Caco-2 (cell line): ENCODE measurements at regions not wholly inside any gene's neighbourhood (a gene's known extent, or its start where the extent isn't known, plus 50 kb on each side); places are given as distances from the start of the nearest gene placed in this dataset.

ENCODE experiments used
- BruUV-seq: library from RNA; stranded (reverse); fragments of 400-500 nt; replicated peaks from 2 replicates; lab custom pipeline; 2021; lab: Mats Ljungman, UMichigan
- CTCF ChIA-PET: fragments of 300-600 bp; sonication (Branson Sonifier 250); formaldehyde crosslinking; loops from one replicate; lab custom pipeline; 2022; ENCODE audit warnings: antibody characterized with exemption; lab: Charles Lee
- POLR2A ChIA-PET: fragments of 300-600 bp; sonication (Branson Sonifier 250); formaldehyde crosslinking; loops from one replicate; lab custom pipeline; 2022; ENCODE audit warnings: antibody characterized with exemption; lab: Charles Lee
- DNase-seq, 2 experiments: peaks; one replicate each; pipeline versions ENCODE4 v3.0.0 to v3.0.0-alpha.2; 2020 to 2022
- H3K27me3 ChIP-seq: replicated peaks from 2 replicates; pipeline ENCODE4 v1.6.0; 2011; ENCODE audit warnings: low read length; ENCODE audit not compliant: control insufficient read depth, insufficient read depth
- H3K36me3 ChIP-seq: 2 replicates; pipeline ENCODE4 v1.5.1; 2011; ENCODE audit warnings: low read length; ENCODE audit not compliant: control insufficient read depth, insufficient read depth
- H3K4me1 ChIP-seq: fragments of 250-450 bp; sonication (Bioruptor Pico); 2 replicates; pipeline ENCODE4 v1.5.1; 2020; ENCODE audit warnings: mild to moderate bottlenecking
- H3K4me3 ChIP-seq: 2 replicates; pipeline ENCODE4 v1.5.1; 2011; ENCODE audit warnings: low read depth, mild to moderate bottlenecking, control low read depth, low read length
- H3K9me3 ChIP-seq: fragments of 250-450 bp; sonication (Bioruptor Pico); 2 replicates; pipeline ENCODE4 v1.5.1; 2020; ENCODE audit warnings: mild to moderate bottlenecking, moderate library complexity
- H3K27ac Mint-ChIP-seq: one replicate; pipeline ENCODE4 v1.8.0; 2022; ENCODE audit warnings: mixed read lengths; ENCODE audit not compliant: unreplicated experiment
- H3K27me3 Mint-ChIP-seq: one replicate; pipeline ENCODE4 v1.8.0; 2022; ENCODE audit warnings: mixed read lengths; ENCODE audit not compliant: insufficient read depth, unreplicated experiment
- H3K36me3 Mint-ChIP-seq: one replicate; pipeline ENCODE4 v1.8.0; 2022; ENCODE audit warnings: mild to moderate bottlenecking, mixed read lengths; ENCODE audit not compliant: insufficient read depth, unreplicated experiment
- H3K4me1 Mint-ChIP-seq: one replicate; pipeline ENCODE4 v1.8.0; 2022; ENCODE audit warnings: low read depth, mixed read lengths; ENCODE audit not compliant: unreplicated experiment
- H3K4me3 Mint-ChIP-seq: one replicate; pipeline ENCODE4 v1.8.0; 2022; ENCODE audit warnings: mild to moderate bottlenecking, moderate library complexity, mixed read lengths; ENCODE audit not compliant: unreplicated experiment
- H3K9me3 Mint-ChIP-seq: one replicate; pipeline ENCODE4 v1.8.0; 2022; ENCODE audit warnings: mixed read lengths; ENCODE audit not compliant: unreplicated experiment
- CTCF ChIP-seq, 2 experiments: fragments of 200-600 bp in 1 of 2; IDR thresholded peaks; 1 replicate in 1 of 2; 2 replicates in 1 of 2; pipeline versions ENCODE4 v1.5.1 to v1.8.0; 2011 to 2022; ENCODE audit warnings: antibody characterized with exemption in 1 of 2, control low read depth in 1 of 2, inconsistent platforms in 1 of 2, low read depth in 1 of 2, low read length in 1 of 2, mild to moderate bottlenecking in 1 of 2, moderate library complexity in 1 of 2; ENCODE audit not compliant: insufficient read depth in 1 of 2, severe bottlenecking in 1 of 2, unreplicated experiment in 1 of 2
- intact Hi-C: fragments of 100-400 bp; cut with micrococcal nuclease; formaldehyde crosslinking; loops from one replicate; pipeline ENCODE4 v1.10.0; 2022; ENCODE audit not compliant: unreplicated experiment

DNA sequence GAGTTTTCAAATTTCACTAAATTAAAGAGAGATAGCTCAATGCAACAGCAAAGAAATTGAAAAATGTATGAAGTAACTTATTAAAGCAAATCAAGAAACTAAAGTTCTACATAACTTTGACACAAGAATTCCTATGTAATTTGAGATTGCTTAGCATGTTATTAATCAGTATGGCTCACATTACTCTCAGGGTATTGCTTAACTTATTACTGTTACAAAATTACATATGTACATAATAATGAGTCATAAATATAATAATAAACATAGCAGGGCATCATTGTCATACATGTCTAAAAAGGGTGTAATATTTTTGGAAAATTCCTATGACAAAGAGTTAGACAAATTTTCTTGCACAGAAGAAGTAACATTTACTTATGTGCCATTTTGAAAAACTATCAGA, 75.0 kb downstream of the ZWINT start:
- H3K4me3 ChIP-seq, result no peak overlapping the region
- Mint-ChIP-seq H3K4me1 (no peaks in the 10 kb centered on the region), H3K36me3 (no peaks in the 10 kb centered on the region), H3K4me3 (no peak overlapping the region), H3K9me3 (no peaks in the 10 kb centered on the region), H3K27ac (no peak overlapping the region), H3K27me3 (no peaks in the 10 kb centered on the region)
- BruUV-seq, result no TSS peak
- ChIA-PET CTCF (no interaction called here), POLR2A (no interaction called here)
- H3K36me3 ChIP-seq, result no peaks in the 10 kb centered on the region
- 0 out of 2 replicates have a peak, but pooled peaks cover 5% of the 10 kb centered on the region for H3K9me3 ChIP-seq
- TF ChIP-seq CTCF (IDR thresholded peaks at IDR 0.05; ENCODE audit: insufficient read depth in 1 of 2, low read depth in 1 of 2, low read length in 1 of 2, severe bottlenecking in 1 of 2, unreplicated experiment in 1 of 2), result no peak
- intact Hi-C loops, result no loop called here
- no peaks in the 10 kb centered on the region for H3K4me1 ChIP-seq
- H3K27me3 ChIP-seq, result no peaks in the 10 kb centered on the region
- DNase-seq, result no peak

DNA sequence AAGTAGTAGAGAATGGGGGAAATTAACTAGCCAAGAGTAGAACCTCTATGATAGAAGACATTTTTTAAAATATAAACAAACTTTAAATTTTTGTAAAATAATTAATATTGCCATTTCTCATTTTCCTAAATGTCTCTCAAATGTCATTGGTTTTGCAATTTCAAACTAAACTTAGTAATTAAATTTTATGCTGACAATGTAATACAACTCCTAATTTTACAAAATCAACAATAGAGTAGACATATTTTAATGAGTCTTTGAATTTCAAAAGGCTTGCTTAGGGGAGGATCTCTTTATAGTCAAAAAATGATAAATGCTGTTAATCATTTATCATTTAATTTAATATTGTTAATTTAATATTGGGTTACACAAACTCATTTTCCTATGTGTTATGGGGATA, 81.8 kb downstream of the ZWINT start:
- no peak overlapping the region for H3K4me3 ChIP-seq
- Mint-ChIP-seq H3K27ac (no peak overlapping the region), H3K36me3 (no peaks in the 10 kb centered on the region), H3K27me3 (no peaks in the 10 kb centered on the region), H3K9me3 (no peaks in the 10 kb centered on the region), H3K4me1 (no peaks in the 10 kb centered on the region), H3K4me3 (no peak overlapping the region)
- ChIA-PET POLR2A (no interaction called here), CTCF (no interaction called here)
- DNase-seq, result no peak
- no TSS peak for BruUV-seq
- no peaks in the 10 kb centered on the region for H3K36me3 ChIP-seq
- intact Hi-C loops, result no loop called here
- no peak for TF ChIP-seq CTCF (IDR thresholded peaks at IDR 0.05; ENCODE audit: insufficient read depth in 1 of 2, low read depth in 1 of 2, low read length in 1 of 2, severe bottlenecking in 1 of 2, unreplicated experiment in 1 of 2)
- H3K9me3 ChIP-seq, result no peaks in the 10 kb centered on the region
- no peaks in the 10 kb centered on the region for H3K27me3 ChIP-seq
- no peaks in the 10 kb centered on the region for H3K4me1 ChIP-seq

- no peak for DNase-seq
- no peak for TF ChIP-seq CTCF (IDR thresholded peaks at IDR 0.05; ENCODE audit: insufficient read depth in 1 of 2, low read depth in 1 of 2, low read length in 1 of 2, severe bottlenecking in 1 of 2, unreplicated experiment in 1 of 2)
- Mint-ChIP-seq H3K27me3 (no peaks in the 10 kb centered on the region), H3K27ac (no peak overlapping the region), H3K36me3 (no peaks in the 10 kb centered on the region), H3K4me3 (no peak overlapping the region), H3K9me3 (no peaks in the 10 kb centered on the region), H3K4me1 (no peaks in the 10 kb centered on the region)
- intact Hi-C loops, result no loop called here
- H3K9me3 ChIP-seq, result no peaks in the 10 kb centered on the region
- no peaks in the 10 kb centered on the region for H3K27me3 ChIP-seq
- no peaks in the 10 kb centered on the region for H3K4me1 ChIP-seq
- ChIA-PET POLR2A (no interaction called here), CTCF (no interaction called here)
- no peak overlapping the region for H3K4me3 ChIP-seq
- BruUV-seq, result no TSS peak
- H3K36me3 ChIP-seq, result no peaks in the 10 kb centered on the region
These were observed 91.9 kb downstream of the ZWINT start for GRCh38 chr10:56269181-56269580.
